ENCODE measurements at regions not wholly inside any gene's neighbourhood (a gene's known extent, or its start where the extent isn't known, plus 50 kb on each side); places are given as distances from the start of the nearest gene placed in this dataset.

DNA sequence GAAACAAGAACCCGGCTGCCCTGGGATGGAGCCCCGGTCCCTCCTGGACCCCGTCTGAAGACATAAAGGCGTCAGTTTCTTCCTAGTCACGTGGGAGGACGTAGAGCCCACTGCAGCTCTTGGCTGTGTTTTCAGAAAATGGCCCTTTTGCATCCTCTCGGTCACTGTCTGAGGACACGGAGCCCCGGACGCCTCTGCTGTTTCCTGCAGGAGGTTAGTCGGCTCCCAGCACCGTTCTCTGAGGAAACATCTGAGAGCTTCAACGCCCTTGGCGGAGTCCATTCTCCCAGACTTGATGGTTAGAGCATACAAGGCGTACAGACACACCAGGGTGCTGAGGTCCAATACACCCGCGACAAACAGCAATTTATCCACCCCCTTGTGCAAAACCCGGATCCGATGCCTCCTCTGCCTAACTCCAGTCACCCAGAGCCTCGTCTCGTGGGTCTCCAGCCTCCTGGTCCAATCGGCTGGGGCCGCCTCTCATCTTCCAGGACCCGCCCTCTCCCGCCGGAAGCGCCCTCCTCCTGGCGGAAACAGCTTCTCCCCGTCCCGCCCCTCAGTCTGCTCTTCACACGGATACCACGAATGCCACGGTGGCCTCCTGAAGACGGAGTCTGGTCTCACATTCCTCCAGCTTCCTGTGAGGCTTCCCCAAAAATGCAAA, 119.4 kb downstream of the TMEM18 start:
- DNase-seq (ENCODE audit: low read depth) = no peak
- H3K4me3 ChIP-seq (ENCODE audit: low read depth, low read length) = no peak overlapping the region
- TF ChIP-seq CTCF (conservative IDR thresholded peaks at IDR 0.05; ENCODE audit: low read depth, low read length) = no peak

- DNase-seq (ENCODE audit: low read depth) = no peak
- H3K4me3 ChIP-seq (ENCODE audit: low read depth, low read length) = no peak overlapping the region
- no peak for TF ChIP-seq CTCF (conservative IDR thresholded peaks at IDR 0.05; ENCODE audit: low read depth, low read length)
Observed at GRCh38 chr2:556485-556884, 120.7 kb downstream of the TMEM18 start.

DNA sequence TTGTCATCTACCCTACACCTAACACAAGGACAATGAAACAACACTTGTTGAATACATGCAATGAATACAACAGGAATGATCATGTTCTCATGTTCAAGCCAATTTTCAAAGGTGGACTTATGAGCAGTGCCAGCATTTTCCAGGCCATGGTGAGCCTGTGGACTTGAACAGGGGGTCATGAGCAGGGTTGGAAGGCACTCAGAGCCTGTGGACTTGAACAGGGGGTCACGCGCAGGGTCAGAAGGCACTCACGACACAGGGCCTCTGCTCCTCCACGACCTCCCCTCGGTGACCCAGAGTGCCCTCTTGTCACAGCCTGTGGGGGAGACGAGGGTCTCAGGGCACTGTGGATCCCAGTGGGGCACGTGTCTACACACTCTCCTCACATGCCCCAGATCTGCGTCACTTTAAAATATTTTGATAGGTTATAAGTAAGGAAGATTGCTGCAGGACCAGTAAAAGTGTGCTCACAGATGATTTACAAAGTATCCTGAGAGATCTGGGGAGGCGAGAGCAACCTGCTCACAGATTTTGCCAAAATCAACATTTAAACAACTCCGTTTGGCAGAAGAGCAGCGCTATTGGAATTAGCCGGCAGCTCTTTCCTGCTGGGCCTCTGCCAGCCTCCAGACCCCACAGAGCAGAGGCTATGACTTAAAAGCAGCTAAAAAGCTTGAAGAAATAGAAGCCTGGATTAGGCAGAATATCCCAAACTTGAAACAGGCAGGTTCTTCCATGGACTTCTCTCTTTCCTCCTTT, 121.9 kb downstream of the TMEM18 start:
- no peak for TF ChIP-seq CTCF (conservative IDR thresholded peaks at IDR 0.05; ENCODE audit: low read depth, low read length)
- H3K4me3 ChIP-seq (ENCODE audit: low read depth, low read length) = no peak overlapping the region
- peak; percentile 12 for DNase-seq (ENCODE audit: low read depth)

GRCh38 chr2:554444-554843, 122.8 kb downstream of the TMEM18 start:
- H3K4me3 ChIP-seq (ENCODE audit: low read depth, low read length) = no peak overlapping the region
- no peak for TF ChIP-seq CTCF (conservative IDR thresholded peaks at IDR 0.05; ENCODE audit: low read depth, low read length)
- DNase-seq (ENCODE audit: low read depth) = no peak

- DNase-seq (ENCODE audit: low read depth) = no peak
- no peak for TF ChIP-seq CTCF (conservative IDR thresholded peaks at IDR 0.05; ENCODE audit: low read depth, low read length)
- no peak overlapping the region for H3K4me3 ChIP-seq (ENCODE audit: low read depth, low read length)
Observed at GRCh38 chr2:552906-553305, 124.3 kb downstream of the TMEM18 start.

GRCh38 chr2:551621-552020, 125.6 kb downstream of the TMEM18 start:
- H3K4me3 ChIP-seq (ENCODE audit: low read depth, low read length) = no peak overlapping the region
- DNase-seq (ENCODE audit: low read depth) = no peak
- TF ChIP-seq CTCF (conservative IDR thresholded peaks at IDR 0.05; ENCODE audit: low read depth, low read length) = no peak

Measured in choroid plexus epithelial cell (primary cell).